ENCODE measurements at regions not wholly inside any gene's neighbourhood (a gene's known extent, or its start where the extent isn't known, plus 50 kb on each side); places are given as distances from the start of the nearest gene placed in this dataset.
"Not testable (repeated sequence)": the region's sequence is repeated elsewhere in the genome, so short reads cannot be mapped to it uniquely, and the experiment has no call there.

- not testable (repeated sequence) for DNase-seq (ENCODE audit: low spot score)
These were observed 91.6 kb upstream of the FAM98A start for GRCh38 chr2:33690686-33691085.

GRCh38 chr2:33681364-33681757 lies 82.3 kb upstream of the FAM98A start:
- no peak for DNase-seq (ENCODE audit: low spot score)

- no peak for DNase-seq (ENCODE audit: low spot score)
These were observed 81.7 kb upstream of the FAM98A start for GRCh38 chr2:33680644-33681363.

GRCh38 chr2:33678436-33678835 lies 79.3 kb upstream of the FAM98A start:
- DNase-seq (ENCODE audit: low spot score): no peak

GRCh38 chr2:33673937-33674336 lies 74.8 kb upstream of the FAM98A start:
- no peak for DNase-seq (ENCODE audit: low spot score)

- no peak for DNase-seq (ENCODE audit: low spot score)
These were observed 73.8 kb upstream of the FAM98A start for GRCh38 chr2:33672896-33673295.

GRCh38 chr2:33672389-33672788 lies 73.3 kb upstream of the FAM98A start:
- DNase-seq (ENCODE audit: low spot score): no peak

GRCh38 chr2:33671198-33671597 lies 72.1 kb upstream of the FAM98A start:
- no peak for DNase-seq (ENCODE audit: low spot score)

GRCh38 chr2:33670392-33670937 lies 71.4 kb upstream of the FAM98A start:
- peak; percentile 11 for DNase-seq (ENCODE audit: low spot score)

GRCh38 chr2:33666879-33667278 lies 67.8 kb upstream of the FAM98A start:
- no peak for DNase-seq (ENCODE audit: low spot score)

GRCh38 chr2:33665039-33665438 lies 65.9 kb upstream of the FAM98A start:
- no peak for DNase-seq (ENCODE audit: low spot score)

GRCh38 chr2:33660416-33661123 lies 61.5 kb upstream of the FAM98A start:
- no peak for DNase-seq (ENCODE audit: low spot score)

GRCh38 chr2:33655626-33656320 lies 56.7 kb upstream of the FAM98A start:
- DNase-seq (ENCODE audit: low spot score): no peak

- DNase-seq (ENCODE audit: low spot score): no peak
These were observed 53.7 kb upstream of the FAM98A start for GRCh38 chr2:33652830-33653229.

GRCh38 chr2:33650171-33650570 lies 51.1 kb upstream of the FAM98A start:
- DNase-seq (ENCODE audit: low spot score): no peak
